Cardiac muscle cell (in vitro differentiated cells and primary cell): ENCODE measurements at regions not wholly inside any gene's neighbourhood (a gene's known extent, or its start where the extent isn't known, plus 50 kb on each side); places are given as distances from the start of the nearest gene placed in this dataset.
"Not testable (repeated sequence)": the region's sequence is repeated elsewhere in the genome, so short reads cannot be mapped to it uniquely, and the experiment has no call there.

Experiments used
- DNase-seq, 2 donors: peaks; one replicate each; pipeline versions ENCODE4 v3.0.0 to v3.0.0-alpha.2; 2010 to 2017; ENCODE audit warnings: low read depth in 1 of 2, low spot score in 1 of 2
- H3K27ac ChIP-seq: fragments of 200-600 bp; sonication (generic); 2 replicates; pipeline ENCODE4 v1.5.1; 2016
- H3K27me3 ChIP-seq: fragments of 200-600 bp; sonication (generic); 2 replicates; pipeline ENCODE4 v1.6.0; 2016; ENCODE audit warnings: control low read depth
- H3K36me3 ChIP-seq: fragments of 200-600 bp; sonication (generic); 2 replicates; pipeline ENCODE4 v1.5.1; 2016; ENCODE audit warnings: control low read depth
- H3K4me1 ChIP-seq: fragments of 200-600 bp; sonication (generic); 2 replicates; pipeline ENCODE4 v1.8.1; 2017; ENCODE audit warnings: low read depth, mild to moderate bottlenecking, mixed run types
- H3K4me3 ChIP-seq: fragments of 200-600 bp; sonication (generic); 2 replicates; pipeline ENCODE4 v1.5.1; 2016; ENCODE audit warnings: mild to moderate bottlenecking
- H3K9me3 ChIP-seq: fragments of 200-600 bp; sonication (generic); 2 replicates; pipeline ENCODE4 v1.5.1; 2017; ENCODE audit warnings: low read depth, mild to moderate bottlenecking, control low read depth
- CTCF ChIP-seq: IDR thresholded peaks from 2 replicates; pipeline ENCODE4 v1.5.1; 2012; ENCODE audit warnings: low read depth, mild to moderate bottlenecking, low read length

GRCh38 chr12:74647256-74647655 lies 109.6 kb downstream of the ATXN7L3B start:
- TF ChIP-seq CTCF = no peak
- Histone ChIP-seq H3K36me3 (no peaks in the 10 kb centered on the region), H3K27me3 (no peaks in the 10 kb centered on the region), H3K4me1 (no peaks in the 10 kb centered on the region), H3K4me3 (no peak overlapping the region), H3K27ac (no peak overlapping the region), H3K9me3 (no peaks in the 10 kb centered on the region)
- no peak for DNase-seq

- no peaks in the 10 kb centered on the region for H3K36me3 ChIP-seq
- no peak overlapping the region for H3K27ac ChIP-seq
- no peak for TF ChIP-seq CTCF
- H3K4me1 ChIP-seq = no peaks in the 10 kb centered on the region
- H3K27me3 ChIP-seq = no peaks in the 10 kb centered on the region
- no peak overlapping the region for H3K4me3 ChIP-seq
- no peaks in the 10 kb centered on the region for H3K9me3 ChIP-seq
- no peak for DNase-seq
Measured at GRCh38 chr12:74656251-74656650, 118.6 kb downstream of the ATXN7L3B start.

GRCh38 chr12:74660442-74660841 lies 122.8 kb downstream of the ATXN7L3B start:
- no peak for DNase-seq
- H3K4me1 ChIP-seq = no peaks in the 10 kb centered on the region

GRCh38 chr12:74663958-74664357 lies 126.3 kb downstream of the ATXN7L3B start:
- no peaks in the 10 kb centered on the region for H3K9me3 ChIP-seq
- no peak overlapping the region for H3K27ac ChIP-seq
- H3K36me3 ChIP-seq = no peaks in the 10 kb centered on the region
- no peak for TF ChIP-seq CTCF
- no peak overlapping the region for H3K4me3 ChIP-seq
- no peaks in the 10 kb centered on the region for H3K4me1 ChIP-seq
- H3K27me3 ChIP-seq = no peaks in the 10 kb centered on the region
- DNase-seq = no peak

More at GRCh38 chr12:74660442-74660841, 122.8 kb downstream of the ATXN7L3B start:
- Histone ChIP-seq H3K4me3 (no peak overlapping the region), H3K27me3 (no peaks in the 10 kb centered on the region), H3K27ac (no peak overlapping the region), H3K36me3 (no peaks in the 10 kb centered on the region), H3K9me3 (no peaks in the 10 kb centered on the region)
- no peak for TF ChIP-seq CTCF

- H3K4me1 ChIP-seq = no peaks in the 10 kb centered on the region
- no peak for DNase-seq
- no peak for TF ChIP-seq CTCF
- H3K27ac ChIP-seq = no peak overlapping the region
- H3K4me3 ChIP-seq = no peak overlapping the region
- no peaks in the 10 kb centered on the region for H3K36me3 ChIP-seq
- no peaks in the 10 kb centered on the region for H3K27me3 ChIP-seq
- H3K9me3 ChIP-seq = no peaks in the 10 kb centered on the region
Measured at GRCh38 chr12:74665690-74666089, 128.1 kb downstream of the ATXN7L3B start.

- H3K36me3 ChIP-seq = no peaks in the 10 kb centered on the region
- no peak for TF ChIP-seq CTCF
- H3K4me1 ChIP-seq = no peaks in the 10 kb centered on the region
- no peaks in the 10 kb centered on the region for H3K9me3 ChIP-seq
- H3K27ac ChIP-seq = no peak overlapping the region
- H3K4me3 ChIP-seq = no peak overlapping the region
- no peaks in the 10 kb centered on the region for H3K27me3 ChIP-seq
- no peak for DNase-seq
Measured at GRCh38 chr12:74671421-74671820, 133.8 kb downstream of the ATXN7L3B start.

- not testable (repeated sequence) for H3K36me3 ChIP-seq, H3K27ac ChIP-seq, H3K4me3 ChIP-seq, H3K27me3 ChIP-seq, H3K9me3 ChIP-seq, H3K4me1 ChIP-seq, DNase-seq
Measured at GRCh38 chr12:74676955-74677354, 139.3 kb downstream of the ATXN7L3B start.
